Gastrocnemius medialis (tissue), 4 donors: ENCODE measurements at regions not wholly inside any gene's neighbourhood (a gene's known extent, or its start where the extent isn't known, plus 50 kb on each side); places are given as distances from the start of the nearest gene placed in this dataset.

ENCODE experiments used
- CTCF ChIP-seq, 5 experiments: fragments of 450-650 bp in 3 of 5; fragments of 200-600 bp in 2 of 5; sonication (generic) in 2 of 5; IDR thresholded peaks in 4 of 5; conservative IDR thresholded peaks in 1 of 5; 1 replicate in 4 of 5; 2 replicates in 1 of 5; pipeline ENCODE4 v1.5.1; 2016 to 2019; ENCODE audit warnings: antibody characterized with exemption in 5 of 5, mild to moderate bottlenecking in 3 of 5, moderate library complexity in 3 of 5
- POLR2A ChIP-seq, 2 donors: fragments of 450-650 bp; IDR thresholded peaks; one replicate each; pipeline ENCODE4 v1.6.1; 2017; ENCODE audit warnings: antibody characterized with exemption in 2 of 2, mild to moderate bottlenecking in 2 of 2, moderate library complexity in 2 of 2

DNA sequence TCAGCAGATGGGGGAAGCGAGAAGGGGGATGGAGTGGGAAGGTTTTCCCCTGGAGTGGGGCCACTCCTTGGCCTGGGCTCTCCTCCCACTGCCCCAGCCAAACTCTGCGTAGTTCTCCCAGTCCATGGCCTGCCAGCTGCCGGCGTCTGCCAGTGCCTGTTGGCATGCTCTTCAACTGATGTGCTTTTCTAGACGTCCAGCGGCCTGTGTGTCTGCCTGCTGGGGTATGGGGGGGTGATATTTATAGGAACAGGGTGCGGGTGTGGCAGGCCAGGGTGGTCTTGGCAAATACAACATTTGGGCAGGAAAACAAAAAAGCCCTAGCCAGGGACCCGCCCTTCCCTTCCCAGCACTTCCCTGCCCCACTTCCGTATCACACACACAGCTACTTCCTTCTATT, 786.3 kb upstream of the NOVA1 start:
- TF ChIP-seq CTCF (IDR thresholded peaks at IDR 0.05 in 4 of 5, conservative IDR thresholded peaks at IDR 0.05 in 1 of 5) (no peak), POLR2A (IDR thresholded peaks at IDR 0.05) (no peak)
